ENCODE measurements at regions not wholly inside any gene's neighbourhood (a gene's known extent, or its start where the extent isn't known, plus 50 kb on each side); places are given as distances from the start of the nearest gene placed in this dataset.

GRCh38 chr1:234961456-234962339 lies 166.9 kb downstream of the TOMM20 start:
- TF ChIP-seq CTCF (IDR thresholded peaks at IDR 0.05; ENCODE audit: insufficient read depth, low read depth, low read length) (no peak), EZH2 (IDR thresholded peaks at IDR 0.05; ENCODE audit: insufficient read depth, low read length) (no peak)

All from astrocyte (in vitro differentiated cells and primary cell).